GM23248 (cell line): ENCODE measurements at regions not wholly inside any gene's neighbourhood (a gene's known extent, or its start where the extent isn't known, plus 50 kb on each side); places are given as distances from the start of the nearest gene placed in this dataset.

ENCODE experiments used
- EZH2 ChIP-seq: fragments of 200-600 bp; sonication (generic); IDR thresholded peaks from 2 replicates; pipeline ENCODE4 v1.6.1; 2018; ENCODE audit warnings: antibody characterized with exemption, mild to moderate bottlenecking; ENCODE audit not compliant: insufficient read depth, poor library complexity, severe bottlenecking
- EZH2phosphoT487 ChIP-seq: fragments of 200-600 bp; sonication (generic); IDR thresholded peaks from 2 replicates; pipeline ENCODE4 v1.6.1; 2018; ENCODE audit warnings: antibody characterized with exemption, moderate library complexity, mild to moderate bottlenecking, low read depth; ENCODE audit not compliant: insufficient read depth

DNA sequence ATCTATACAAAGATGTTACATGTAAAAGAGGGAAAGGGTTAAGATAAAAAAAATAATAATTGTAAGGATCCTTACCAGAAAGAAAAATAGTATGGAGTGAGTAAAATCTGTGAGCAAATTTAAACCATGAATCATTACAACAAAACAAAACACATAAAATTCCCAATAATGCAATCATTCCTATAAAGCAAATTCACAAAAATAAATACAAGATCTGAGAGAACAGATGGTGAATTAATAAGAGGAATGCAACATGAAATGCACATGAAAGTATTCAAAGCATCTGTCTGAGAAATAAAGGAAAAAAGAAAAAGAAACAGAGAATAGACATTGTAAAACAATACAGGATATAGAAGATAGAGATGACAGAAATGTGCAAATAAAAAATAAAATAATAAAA is 681.5 kb upstream of the KLHL1 start:
- TF ChIP-seq EZH2phosphoT487: no peak
- no peak for TF ChIP-seq EZH2
